GM10266 (cell line): ENCODE measurements at regions not wholly inside any gene's neighbourhood (a gene's known extent, or its start where the extent isn't known, plus 50 kb on each side); places are given as distances from the start of the nearest gene placed in this dataset.

Experiments
- DNase-seq: peaks from one replicate; pipeline ENCODE4 v3.0.0; 2012; ENCODE audit errors: extremely low spot score
- CTCF ChIP-seq: IDR thresholded peaks from 2 replicates; pipeline ENCODE4 v1.5.1; 2012; ENCODE audit warnings: mild to moderate bottlenecking, low read depth; ENCODE audit not compliant: control insufficient read depth, insufficient read depth; ENCODE audit errors: missing control alignments

- DNase-seq: no peak
- no peak for TF ChIP-seq CTCF
Measured at GRCh38 chr5:173750538-173751265, 134.3 kb upstream of the BOD1 start.

DNA sequence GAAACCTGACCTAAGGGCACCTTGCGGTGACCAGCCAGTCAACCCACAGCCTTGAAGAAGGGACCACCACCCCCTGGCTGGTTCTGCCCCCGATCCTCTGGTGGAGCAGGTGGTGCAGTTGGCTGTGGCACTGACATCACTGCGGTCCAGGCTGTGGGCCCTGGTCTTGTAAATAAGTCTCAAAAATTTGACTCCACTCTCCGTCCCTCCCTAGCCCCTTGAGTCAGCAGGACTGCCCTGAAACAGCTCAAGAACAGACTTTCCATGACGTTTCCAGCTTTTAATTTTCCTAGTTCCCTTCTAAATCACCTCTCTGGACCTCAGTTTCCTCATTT, 134.8 kb upstream of the BOD1 start:
- no peak for TF ChIP-seq CTCF
- DNase-seq: no peak

- no peak for TF ChIP-seq CTCF
- DNase-seq: no peak
Measured at GRCh38 chr5:173752653-173753052, 135.5 kb upstream of the CPEB4 start.

DNA sequence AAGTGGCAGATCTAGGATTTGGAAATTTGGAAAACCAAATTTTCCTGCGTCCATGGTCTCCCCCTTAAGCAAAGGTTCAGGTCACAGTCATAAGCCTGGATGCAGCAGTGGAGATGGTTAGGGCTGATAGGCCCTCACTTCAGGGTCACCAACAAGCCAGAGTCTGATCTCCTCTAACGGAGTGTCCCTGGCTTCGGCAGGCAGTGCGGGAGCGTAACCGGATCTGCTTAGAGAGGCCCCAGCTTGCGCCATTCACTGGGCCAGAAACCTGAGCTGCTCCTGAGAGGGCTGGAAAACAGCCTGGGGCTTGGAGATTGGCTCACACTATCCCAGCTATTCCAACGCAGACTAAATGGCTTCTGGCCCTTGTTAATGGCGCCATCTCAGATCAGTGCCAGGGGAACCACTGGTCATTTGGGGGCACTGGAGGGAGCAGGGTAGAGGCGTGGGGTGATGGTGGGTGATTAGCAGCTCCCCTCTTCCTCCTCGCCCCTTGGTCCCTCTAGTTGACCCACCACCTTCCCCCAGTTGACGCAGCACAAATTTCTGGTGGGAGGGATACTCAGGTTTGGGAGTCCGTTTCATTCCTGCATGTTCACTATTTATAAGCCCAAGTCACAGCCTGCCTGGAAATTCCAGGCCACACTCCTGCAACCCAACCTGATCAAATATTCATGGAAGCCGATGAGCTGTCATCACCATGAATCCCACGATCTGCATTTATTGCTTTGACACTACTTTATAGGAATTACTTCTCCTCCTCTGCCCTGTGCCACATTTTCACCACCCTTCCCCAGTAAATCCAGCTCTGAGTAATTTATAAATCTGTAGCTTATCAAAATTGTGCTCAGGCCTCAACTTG, 134.6 kb upstream of the CPEB4 start:
- DNase-seq: no peak
- no peak for TF ChIP-seq CTCF

DNA sequence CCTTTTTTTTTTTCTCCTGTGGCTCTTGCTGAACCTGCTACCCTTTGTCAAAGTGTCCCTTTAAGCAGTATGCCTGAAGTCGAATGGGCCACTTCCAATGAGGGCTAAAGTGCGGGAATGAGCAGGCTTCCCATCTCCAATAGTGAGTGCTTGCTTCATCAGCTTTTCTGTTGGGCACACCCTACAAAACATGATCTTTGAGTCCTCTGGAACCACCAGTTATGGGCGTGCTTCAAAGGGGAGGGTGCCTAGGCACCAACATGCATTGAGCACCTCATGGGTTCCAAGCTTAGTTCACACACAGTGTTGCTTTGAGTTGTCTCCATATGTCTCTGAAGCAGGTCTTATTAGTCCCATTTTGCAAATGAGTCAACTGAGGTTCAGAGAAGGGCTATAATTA, 132.8 kb upstream of the CPEB4 start:
- DNase-seq: no peak
- no peak for TF ChIP-seq CTCF

DNA sequence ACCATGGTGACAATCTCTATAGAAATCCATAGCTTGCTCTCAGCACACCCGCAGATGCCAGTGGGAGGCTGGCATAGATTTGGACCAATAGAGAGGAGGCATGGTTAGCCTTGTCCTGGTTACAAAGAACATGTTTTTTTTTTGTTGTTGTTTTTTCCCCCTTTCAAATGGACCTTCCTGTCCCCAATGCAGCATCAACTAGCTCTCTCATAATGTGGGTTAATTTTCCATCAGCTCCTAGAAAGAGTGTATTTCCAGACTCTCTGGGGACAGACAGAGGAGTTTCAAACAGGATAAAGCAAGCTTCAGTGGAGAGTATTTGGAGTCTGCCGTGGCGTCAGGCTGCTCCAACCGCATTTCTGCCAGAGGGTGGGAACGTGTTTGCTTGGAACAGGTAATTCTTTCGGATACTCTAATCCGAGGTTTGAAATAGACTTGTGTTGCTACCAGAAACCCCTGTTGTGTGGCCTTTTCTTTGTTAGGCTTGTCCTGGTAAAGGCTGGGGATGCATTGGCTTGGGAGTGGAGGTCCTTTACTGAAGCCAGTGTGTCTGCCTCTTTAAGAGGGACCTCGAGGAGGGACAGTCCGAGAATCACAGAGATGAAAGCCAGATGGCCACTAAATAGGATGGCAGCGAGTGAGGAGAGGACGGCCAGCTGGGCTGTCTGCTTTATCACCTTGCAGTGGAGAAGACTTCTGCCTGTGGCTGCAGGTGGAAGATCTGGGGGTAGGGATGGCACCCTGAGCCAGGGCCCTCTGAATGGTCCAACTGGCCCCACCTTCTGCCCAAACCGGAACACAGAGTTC, 130.5 kb upstream of the CPEB4 start:
- TF ChIP-seq CTCF: no peak
- no peak for DNase-seq

DNA sequence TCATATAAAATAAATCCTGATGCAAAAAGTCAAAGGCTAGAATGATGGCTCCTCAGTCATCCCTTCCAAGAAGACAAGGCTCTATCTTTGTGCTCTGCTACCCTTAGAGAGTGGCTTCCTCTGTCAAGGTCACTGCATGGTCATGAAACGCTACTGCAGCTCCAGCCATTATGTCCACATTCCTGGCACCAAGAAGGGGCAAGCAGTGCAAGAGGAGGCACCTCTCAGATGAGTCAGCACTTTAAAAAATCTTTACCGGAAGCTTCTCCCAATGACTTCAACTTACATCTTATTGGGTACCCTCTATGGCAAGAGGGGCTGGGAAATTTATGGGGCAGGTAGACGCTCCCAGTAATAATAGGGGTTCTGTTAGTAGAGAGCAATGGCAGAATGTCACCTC, 129.5 kb upstream of the CPEB4 start:
- TF ChIP-seq CTCF: no peak
- DNase-seq: no peak
